ENCODE measurements at regions not wholly inside any gene's neighbourhood (a gene's known extent, or its start where the extent isn't known, plus 50 kb on each side); places are given as distances from the start of the nearest gene placed in this dataset.

DNA sequence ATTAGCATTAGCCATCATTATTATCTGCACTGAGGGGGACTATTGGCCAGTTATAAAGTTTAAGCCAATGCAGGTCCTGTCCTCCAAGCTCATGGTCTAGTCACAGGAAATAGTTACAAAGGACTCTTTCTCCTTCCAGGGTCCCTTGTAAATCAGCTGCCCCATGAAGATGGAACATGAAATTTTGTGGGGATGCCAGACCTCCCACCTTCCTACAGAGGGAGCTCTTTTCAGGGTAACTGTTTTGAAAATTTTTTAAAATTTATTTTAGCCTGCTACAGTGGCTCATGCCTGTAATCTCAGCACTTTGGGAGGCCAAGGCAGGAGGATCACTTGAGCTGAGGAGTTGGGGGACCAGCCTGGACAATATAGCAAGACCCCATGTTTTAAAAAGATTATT is 124.4 kb upstream of the SLC34A2 start:
- TF ChIP-seq, protein P1, sequence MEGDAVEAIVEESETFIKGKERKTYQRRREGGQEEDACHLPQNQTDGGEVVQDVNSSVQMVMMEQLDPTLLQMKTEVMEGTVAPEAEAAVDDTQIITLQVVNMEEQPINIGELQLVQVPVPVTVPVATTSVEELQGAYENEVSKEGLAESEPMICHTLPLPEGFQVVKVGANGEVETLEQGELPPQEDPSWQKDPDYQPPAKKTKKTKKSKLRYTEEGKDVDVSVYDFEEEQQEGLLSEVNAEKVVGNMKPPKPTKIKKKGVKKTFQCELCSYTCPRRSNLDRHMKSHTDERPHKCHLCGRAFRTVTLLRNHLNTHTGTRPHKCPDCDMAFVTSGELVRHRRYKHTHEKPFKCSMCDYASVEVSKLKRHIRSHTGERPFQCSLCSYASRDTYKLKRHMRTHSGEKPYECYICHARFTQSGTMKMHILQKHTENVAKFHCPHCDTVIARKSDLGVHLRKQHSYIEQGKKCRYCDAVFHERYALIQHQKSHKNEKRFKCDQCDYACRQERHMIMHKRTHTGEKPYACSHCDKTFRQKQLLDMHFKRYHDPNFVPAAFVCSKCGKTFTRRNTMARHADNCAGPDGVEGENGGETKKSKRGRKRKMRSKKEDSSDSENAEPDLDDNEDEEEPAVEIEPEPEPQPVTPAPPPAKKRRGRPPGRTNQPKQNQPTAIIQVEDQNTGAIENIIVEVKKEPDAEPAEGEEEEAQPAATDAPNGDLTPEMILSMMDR (conservative IDR thresholded peaks at IDR 0.05; ENCODE audit: low read depth, low read length), result peak; percentile 56
- no peak for TF ChIP-seq EZH2 (IDR thresholded peaks at IDR 0.05; ENCODE audit: borderline replicate concordance, low read depth, low read length, poor library complexity, severe bottlenecking)

All from A673 (cell line).